Stimulated activated naive CD8-positive, alpha-beta T cell treated with anti-CD3 and anti-CD28 coated beads, Interleukin-15, amount 100 ng/mL, for 72 hours (primary cell): ENCODE measurements at regions not wholly inside any gene's neighbourhood (a gene's known extent, or its start where the extent isn't known, plus 50 kb on each side); places are given as distances from the start of the nearest gene placed in this dataset.

ENCODE experiments used
- ATAC-seq: fragments of 150-1000 bp; cut with Tn5 transposase; 2 replicates; pipeline ENCODE4 v1.10.0; 2021; ENCODE audit warnings: mild to moderate bottlenecking, moderate library complexity
- DNase-seq, 2 donors: peaks; one replicate each; pipeline ENCODE4 v3.0.0; 2021 to 2022
- H3K27ac Mint-ChIP-seq, 2 donors: one replicate each; pipeline ENCODE4 v1.8.0; 2022; ENCODE audit warnings: mild to moderate bottlenecking in 2 of 2, mixed read lengths in 2 of 2, moderate library complexity in 2 of 2
- H3K27me3 Mint-ChIP-seq: one replicate; pipeline ENCODE4 v1.8.0; 2022; ENCODE audit warnings: mixed read lengths
- H3K4me1 Mint-ChIP-seq: one replicate; pipeline ENCODE4 v1.8.0; 2022; ENCODE audit warnings: mild to moderate bottlenecking, mixed read lengths
- H3K4me3 Mint-ChIP-seq, 2 donors: one replicate each; pipeline ENCODE4 v1.8.0; 2022; ENCODE audit warnings: mild to moderate bottlenecking in 2 of 2, mixed read lengths in 2 of 2, moderate library complexity in 1 of 2
- H3K9me3 Mint-ChIP-seq, 2 donors: one replicate each; pipeline ENCODE4 v1.8.0; 2022; ENCODE audit warnings: mixed read lengths in 2 of 2

DNA sequence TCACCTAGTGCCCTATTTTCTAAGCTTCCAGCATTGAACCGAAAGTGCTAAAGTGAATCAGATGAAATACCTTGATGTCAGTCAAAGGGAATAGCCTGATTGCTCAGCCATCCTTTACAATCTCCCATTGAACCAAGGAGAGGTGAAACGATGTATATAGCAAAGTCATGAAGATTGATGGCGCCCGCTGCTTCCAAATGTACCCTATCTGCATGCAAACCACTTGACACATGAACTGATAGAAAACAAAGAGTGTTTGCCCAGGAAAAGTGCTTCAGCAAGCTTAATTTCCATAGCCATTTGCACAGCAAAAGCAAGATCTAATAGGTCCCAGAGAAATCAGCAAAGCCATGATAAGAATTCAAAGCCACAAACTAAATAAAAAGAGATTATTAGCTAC is 624.9 kb upstream of the PCDH9 start:
- no peak overlapping the region for H3K27ac Mint-ChIP-seq
- DNase-seq (no peak), ATAC-seq (no peak)
- H3K4me1 Mint-ChIP-seq: no peaks in the 10 kb centered on the region
- no peaks in the 10 kb centered on the region for H3K27me3 Mint-ChIP-seq
- H3K9me3 Mint-ChIP-seq: peaks cover 4 to 27% of the 10 kb centered on the region in 2 donors
- no peak overlapping the region for H3K4me3 Mint-ChIP-seq

DNA sequence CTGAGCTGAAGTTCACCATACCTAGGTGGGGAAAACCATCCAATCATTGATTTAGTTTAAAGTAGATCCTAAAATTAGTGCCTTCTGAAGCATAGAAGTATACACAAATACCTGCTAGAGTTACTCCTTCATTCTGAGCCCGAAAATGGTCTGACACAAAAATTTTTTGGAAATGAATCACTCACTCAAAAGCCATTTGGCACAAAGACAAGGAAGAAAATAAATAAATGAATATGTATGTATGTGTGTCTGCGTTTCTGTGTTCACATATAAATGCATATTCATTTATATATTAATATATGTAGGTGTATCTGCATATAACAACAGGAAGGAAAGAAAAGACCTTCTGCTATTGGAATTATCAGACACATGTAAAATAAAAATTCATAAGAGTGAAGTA is 614.4 kb upstream of the PCDH9 start:
- no peaks in the 10 kb centered on the region for H3K4me1 Mint-ChIP-seq
- H3K27me3 Mint-ChIP-seq: no peaks in the 10 kb centered on the region
- DNase-seq (no peak), ATAC-seq (no peak)
- no peak overlapping the region for H3K27ac Mint-ChIP-seq
- H3K9me3 Mint-ChIP-seq: peaks cover 15 to 18% of the 10 kb centered on the region in 2 donors
- H3K4me3 Mint-ChIP-seq: no peak overlapping the region

DNA sequence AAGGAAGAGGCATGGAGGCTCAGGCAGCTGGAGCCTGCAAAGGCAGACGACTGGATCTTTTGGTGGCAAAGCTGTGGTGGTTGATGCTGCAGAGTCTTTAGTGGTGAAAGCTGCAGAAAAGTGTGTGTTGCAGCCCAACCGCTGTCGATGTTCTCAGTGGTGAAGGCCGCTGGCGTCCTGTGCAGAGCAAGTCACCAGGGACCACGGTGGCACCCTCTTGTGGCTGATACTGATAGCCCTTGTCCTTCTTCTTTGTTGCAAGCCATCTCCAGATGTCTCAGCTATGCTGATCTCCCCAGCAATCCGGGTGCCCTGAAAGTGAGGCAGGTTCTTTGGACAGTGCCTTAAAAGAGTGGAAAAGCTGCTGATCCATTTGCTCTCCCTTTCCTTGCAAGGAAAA is 610.9 kb upstream of the PCDH9 start:
- no peak for DNase-seq
- Mint-ChIP-seq H3K27me3 (no peaks in the 10 kb centered on the region), H3K4me3 (no peak overlapping the region), H3K9me3 (peaks cover 20 to 21% of the 10 kb centered on the region in 2 donors), H3K27ac (no peak overlapping the region), H3K4me1 (no peaks in the 10 kb centered on the region)
- no peak for ATAC-seq

DNA sequence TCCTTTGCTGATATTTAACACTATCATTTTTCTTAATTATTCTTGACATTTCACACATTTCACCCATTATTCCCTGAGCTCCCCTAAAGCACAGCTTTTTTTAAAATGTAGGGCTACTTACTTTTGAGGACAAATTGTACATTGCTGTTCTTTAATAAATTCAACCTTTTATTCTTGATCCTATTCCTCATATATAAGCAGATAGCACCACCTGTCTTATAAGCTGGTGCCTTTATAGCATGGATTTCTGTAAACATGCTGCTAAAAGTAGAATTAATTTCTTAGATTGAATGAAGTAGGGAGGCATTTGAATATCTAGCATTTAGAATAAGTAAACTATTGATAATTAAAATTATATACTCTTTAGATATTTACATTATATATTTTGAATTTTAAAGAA is 603.4 kb upstream of the PCDH9 start:
- no peak for DNase-seq
- Mint-ChIP-seq H3K9me3 (peaks cover 0 to 10% of the 10 kb centered on the region in 2 donors), H3K4me3 (no peak overlapping the region), H3K27ac (no peak overlapping the region), H3K27me3 (no peaks in the 10 kb centered on the region), H3K4me1 (no peaks in the 10 kb centered on the region)
- ATAC-seq: no peak

DNA sequence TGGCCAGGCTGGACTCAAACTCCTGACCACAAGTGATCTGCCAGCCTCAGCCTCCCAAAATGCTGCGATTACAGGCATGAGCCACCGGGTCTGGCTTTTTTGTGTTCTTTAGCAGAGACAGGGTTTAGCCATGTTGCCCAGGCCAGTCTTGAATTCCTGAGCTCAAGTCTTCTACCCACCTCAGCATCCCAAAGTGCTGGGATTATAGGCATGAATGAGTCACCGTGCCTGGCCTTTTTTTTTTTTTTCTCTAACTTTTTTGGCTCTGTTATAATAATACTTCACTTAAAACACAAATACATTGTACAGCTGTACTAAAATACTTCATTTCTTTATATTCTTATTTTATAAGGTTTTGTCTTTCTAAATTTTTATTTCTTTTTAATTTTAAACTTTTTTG is 599.5 kb upstream of the PCDH9 start:
- Mint-ChIP-seq H3K4me3 (no peak overlapping the region), H3K27ac (no peak overlapping the region), H3K27me3 (no peaks in the 10 kb centered on the region), H3K4me1 (no peaks in the 10 kb centered on the region), H3K9me3 (peaks cover 12 to 15% of the 10 kb centered on the region in 2 donors)
- DNase-seq: no peak
- ATAC-seq: no peak

DNA sequence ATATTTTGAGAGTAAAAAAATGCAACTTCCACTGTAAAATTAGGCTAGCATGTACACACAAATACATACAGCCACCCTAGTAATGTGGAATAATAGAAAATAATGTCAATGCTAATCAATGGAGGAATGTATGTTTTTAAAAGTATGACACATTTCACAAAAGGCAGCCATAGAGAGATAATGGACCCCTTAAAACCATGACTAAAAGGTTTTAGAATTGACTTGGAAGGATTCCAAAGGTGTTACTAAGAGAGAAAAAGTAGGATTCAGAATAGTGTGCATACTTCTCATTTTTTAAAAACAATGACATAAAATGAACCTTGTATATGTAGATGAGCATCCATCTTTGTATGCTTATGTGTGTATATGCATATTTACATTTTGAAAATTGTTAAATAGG is 597.9 kb upstream of the PCDH9 start:
- Mint-ChIP-seq H3K9me3 (peaks cover 12 to 15% of the 10 kb centered on the region in 2 donors), H3K27ac (no peak overlapping the region), H3K27me3 (no peaks in the 10 kb centered on the region), H3K4me1 (no peaks in the 10 kb centered on the region), H3K4me3 (no peak overlapping the region)
- ATAC-seq (no peak), DNase-seq (no peak)

DNA sequence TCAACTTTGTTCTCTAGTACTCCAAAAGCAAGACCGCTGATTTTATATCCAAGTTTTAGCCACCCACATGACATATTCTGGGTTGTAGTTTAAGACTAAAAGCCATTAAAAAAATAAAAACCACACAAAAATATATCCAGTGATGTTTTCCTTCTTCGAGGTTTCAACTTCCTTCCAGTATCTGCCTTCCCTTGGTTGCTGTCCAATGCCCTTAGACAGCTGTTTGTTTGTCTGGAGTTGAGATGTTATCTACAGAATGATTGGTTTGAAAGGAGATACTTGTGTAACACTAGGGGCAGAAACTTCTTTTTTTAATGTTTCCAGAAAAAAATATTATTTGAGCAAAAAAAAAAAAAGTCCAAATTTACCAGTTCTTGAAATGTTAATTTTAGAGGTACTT is 591.5 kb upstream of the PCDH9 start:
- H3K9me3 Mint-ChIP-seq: peaks cover 1 to 7% of the 10 kb centered on the region in 2 donors
- DNase-seq (no peak), ATAC-seq (no peak)
- no peaks in the 10 kb centered on the region for H3K4me1 Mint-ChIP-seq
- no peak overlapping the region for H3K27ac Mint-ChIP-seq
- no peaks in the 10 kb centered on the region for H3K27me3 Mint-ChIP-seq
- no peak overlapping the region for H3K4me3 Mint-ChIP-seq

DNA sequence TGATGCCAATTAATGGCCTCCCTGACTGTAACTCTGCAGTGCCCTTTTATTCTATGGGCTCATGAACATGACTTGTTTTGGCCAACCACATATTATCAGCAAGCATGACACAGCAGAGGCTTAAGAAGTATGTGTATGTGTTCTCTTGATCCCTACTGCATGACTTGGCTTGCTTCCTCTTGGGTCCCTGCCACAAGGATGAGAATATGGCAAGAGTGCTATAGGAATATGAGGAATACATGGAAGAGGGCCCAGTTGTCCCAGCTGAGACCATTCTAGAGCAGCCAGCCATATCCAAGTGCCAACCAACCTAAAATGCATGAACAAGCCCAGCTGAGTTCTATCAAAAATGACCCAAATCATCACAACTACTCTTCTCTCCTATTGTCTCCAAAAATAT is 576.7 kb upstream of the PCDH9 start:
- no peak overlapping the region for H3K4me3 Mint-ChIP-seq
- DNase-seq (no peak), ATAC-seq (no peak)
- H3K4me1 Mint-ChIP-seq: no peaks in the 10 kb centered on the region
- H3K9me3 Mint-ChIP-seq: peaks cover 0 to 5% of the 10 kb centered on the region in 2 donors
- H3K27me3 Mint-ChIP-seq: no peaks in the 10 kb centered on the region
- H3K27ac Mint-ChIP-seq: no peak overlapping the region

DNA sequence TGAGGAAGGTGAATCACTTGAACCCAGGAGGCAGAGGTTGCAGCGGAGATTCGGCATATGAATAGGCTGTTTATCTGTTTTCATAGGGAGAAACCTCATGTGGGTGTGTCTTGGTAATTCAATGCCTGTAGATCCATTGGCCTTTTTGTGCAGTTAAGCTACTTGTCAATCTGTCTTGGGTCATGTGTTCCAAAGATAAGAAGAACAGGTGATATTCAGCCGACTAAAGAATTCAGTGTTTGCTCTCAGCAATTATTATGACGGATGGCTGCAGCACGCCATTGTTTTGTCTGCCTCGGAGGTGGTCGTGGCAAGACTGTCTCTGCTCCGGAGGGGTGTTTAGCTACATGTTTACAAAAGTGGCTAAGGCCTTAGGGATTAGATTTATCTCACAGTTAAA is 573.0 kb upstream of the PCDH9 start:
- no peak for ATAC-seq
- Mint-ChIP-seq H3K4me1 (no peaks in the 10 kb centered on the region), H3K4me3 (no peak overlapping the region), H3K27me3 (no peaks in the 10 kb centered on the region), H3K9me3 (peaks cover 5% of the 10 kb centered on the region in 2 donors), H3K27ac (no peak overlapping the region)
- DNase-seq: no peak

DNA sequence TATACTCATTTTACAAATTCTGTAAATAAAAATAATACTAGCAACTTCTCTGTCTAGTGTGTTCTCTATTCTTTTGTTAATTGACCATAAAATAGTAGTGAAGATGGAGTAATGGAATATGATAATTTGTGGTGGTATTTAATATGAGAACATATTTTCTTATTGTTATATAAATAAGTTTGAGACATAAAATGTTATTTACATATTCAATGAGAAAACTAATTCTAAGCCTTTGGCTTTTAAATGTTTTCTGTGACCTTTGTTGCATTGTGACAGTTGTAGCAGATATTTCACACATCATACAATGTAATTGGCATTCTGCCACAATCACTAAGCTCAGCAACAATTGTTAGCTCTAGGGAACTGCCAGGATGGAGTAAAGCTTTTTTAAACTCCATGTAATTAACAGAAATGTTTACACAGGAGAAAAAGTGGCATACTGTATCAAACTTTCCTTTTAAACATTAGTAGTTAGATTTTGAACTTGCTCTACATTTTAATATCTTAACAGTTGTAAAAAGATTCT is 562.1 kb upstream of the PCDH9 start:
- H3K4me3 Mint-ChIP-seq: no peak overlapping the region
- no peaks in the 10 kb centered on the region for H3K4me1 Mint-ChIP-seq
- DNase-seq: no peak
- no peak for ATAC-seq
- H3K27me3 Mint-ChIP-seq: no peaks in the 10 kb centered on the region
- no peak overlapping the region for H3K27ac Mint-ChIP-seq
- H3K9me3 Mint-ChIP-seq: no peaks in the 10 kb centered on the region

DNA sequence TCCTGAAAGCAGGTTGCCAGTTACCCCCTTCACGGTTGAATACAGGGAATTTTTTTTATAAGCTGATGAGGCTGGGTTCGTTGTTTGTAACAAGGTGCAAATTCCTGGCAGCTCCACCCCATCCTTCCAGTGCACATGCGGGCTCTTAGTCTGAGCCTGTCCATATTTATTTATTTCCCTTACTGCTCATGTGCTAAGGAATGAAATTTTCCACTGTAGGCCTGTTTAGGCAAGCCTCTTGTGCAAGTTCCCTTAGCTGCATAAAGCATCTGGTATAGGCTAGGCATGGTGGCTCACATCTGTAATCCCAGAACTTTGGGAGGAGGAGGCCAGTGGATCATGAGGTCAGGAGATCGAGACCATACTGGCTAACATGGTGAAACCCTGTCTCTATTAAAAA is 560.9 kb upstream of the PCDH9 start:
- Mint-ChIP-seq H3K27me3 (no peaks in the 10 kb centered on the region), H3K27ac (no peak overlapping the region), H3K9me3 (no peaks in the 10 kb centered on the region), H3K4me3 (no peak overlapping the region), H3K4me1 (no peaks in the 10 kb centered on the region)
- DNase-seq (no peak), ATAC-seq (no peak)

DNA sequence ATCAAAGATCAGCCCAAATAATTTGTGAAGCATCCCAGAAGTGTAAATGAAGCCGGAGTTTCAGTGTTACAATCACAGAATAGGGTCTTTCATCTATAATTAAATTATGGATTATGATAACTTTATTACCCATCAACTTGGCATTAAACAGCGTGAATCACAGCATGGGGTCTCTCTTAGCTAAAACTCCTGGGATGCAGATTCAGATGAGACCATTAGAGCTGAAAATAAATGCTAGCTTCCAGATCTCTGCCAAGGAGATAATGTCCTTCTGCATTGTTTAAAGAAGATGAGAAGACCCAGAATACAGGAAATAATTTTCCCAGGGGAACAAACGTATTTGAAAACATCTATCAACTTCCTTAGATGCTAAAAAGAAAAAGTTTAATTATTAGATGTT is 546.0 kb upstream of the PCDH9 start:
- Mint-ChIP-seq H3K9me3 (peaks cover 6 to 12% of the 10 kb centered on the region in 2 donors), H3K4me3 (no peak overlapping the region), H3K27ac (no peak overlapping the region), H3K27me3 (no peaks in the 10 kb centered on the region), H3K4me1 (no peaks in the 10 kb centered on the region)
- no peak for ATAC-seq
- no peak for DNase-seq

DNA sequence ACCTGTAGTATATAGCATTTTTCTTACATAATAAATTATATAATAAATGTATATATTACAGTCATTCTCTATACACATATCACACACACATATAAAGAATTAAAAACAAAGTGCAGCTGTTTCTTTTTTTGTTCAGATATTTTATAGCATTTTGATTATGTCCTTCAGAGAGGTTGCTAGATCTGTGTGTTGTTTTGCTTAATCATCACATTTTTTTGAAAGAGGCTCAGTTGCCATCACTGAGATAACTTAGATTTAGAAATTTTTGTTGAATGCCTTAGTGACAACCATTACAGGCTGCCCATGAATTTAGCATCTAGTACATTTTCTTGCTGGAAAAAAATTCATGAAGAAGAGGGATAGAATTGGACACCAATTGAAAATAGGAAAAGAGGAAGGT is 545.2 kb upstream of the PCDH9 start:
- ATAC-seq (no peak), DNase-seq (no peak)
- no peaks in the 10 kb centered on the region for H3K27me3 Mint-ChIP-seq
- H3K4me3 Mint-ChIP-seq: no peak overlapping the region
- H3K4me1 Mint-ChIP-seq: no peaks in the 10 kb centered on the region
- peaks cover 6 to 12% of the 10 kb centered on the region in 2 donors for H3K9me3 Mint-ChIP-seq
- H3K27ac Mint-ChIP-seq: no peak overlapping the region

DNA sequence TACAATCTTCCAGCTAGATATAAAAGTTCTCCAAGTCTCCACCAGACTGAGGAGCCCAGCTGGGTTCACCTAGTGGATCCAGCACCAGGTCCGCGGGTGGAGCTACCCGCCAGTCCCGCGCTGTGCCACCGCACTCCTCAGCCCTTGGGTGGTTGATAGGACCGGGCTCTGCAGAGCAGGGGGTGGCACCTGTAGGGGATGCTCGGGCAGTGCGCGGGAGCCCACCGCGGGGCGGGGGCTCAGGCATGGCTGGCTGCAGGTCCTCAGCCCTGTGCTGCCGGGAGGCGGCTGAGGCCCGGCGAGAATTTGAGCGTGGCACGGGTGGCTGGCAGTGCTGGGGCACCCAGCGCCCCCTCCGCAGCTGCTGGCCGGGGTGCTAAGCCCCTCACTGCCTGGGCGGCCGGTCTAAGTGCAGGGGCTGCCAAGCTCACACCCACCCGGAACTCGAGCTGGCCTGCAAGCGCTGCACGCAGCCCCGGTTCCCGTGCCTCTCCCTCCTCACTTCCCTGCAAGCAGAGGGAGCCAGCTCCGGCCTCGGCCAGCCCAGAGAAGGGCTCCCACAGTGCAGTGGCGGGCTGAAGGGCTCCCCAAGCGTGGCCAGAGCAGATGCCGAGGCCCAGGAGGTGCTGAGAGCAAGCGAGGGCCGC is 542.8 kb upstream of the PCDH9 start:
- H3K4me3 Mint-ChIP-seq: no peak overlapping the region
- ATAC-seq (peak; percentile 67), DNase-seq (no peak)
- no peaks in the 10 kb centered on the region for H3K4me1 Mint-ChIP-seq
- H3K27me3 Mint-ChIP-seq: no peaks in the 10 kb centered on the region
- H3K27ac Mint-ChIP-seq: no peak overlapping the region
- H3K9me3 Mint-ChIP-seq: peaks cover 12 to 13% of the 10 kb centered on the region in 2 donors

DNA sequence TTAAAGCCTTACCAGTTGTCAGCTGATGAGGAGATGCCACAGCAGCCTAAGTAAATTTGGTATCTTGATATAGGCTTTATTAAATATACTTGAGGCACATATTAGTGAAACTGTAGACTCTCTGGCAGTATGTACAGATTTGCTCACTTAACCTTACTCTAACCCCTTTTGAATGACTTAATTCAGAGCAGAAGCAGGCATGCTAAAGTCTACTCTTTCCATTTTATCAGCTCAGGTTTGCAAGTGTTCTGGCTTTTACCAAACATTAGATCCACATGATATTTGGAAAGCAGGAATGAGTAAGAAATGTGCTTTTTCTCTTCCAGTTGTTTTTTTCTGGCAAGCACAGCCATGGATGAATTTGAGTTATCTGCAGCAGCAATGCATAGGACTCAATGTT is 541.0 kb upstream of the PCDH9 start:
- ATAC-seq: no peak
- peaks cover 9 to 13% of the 10 kb centered on the region in 2 donors for H3K9me3 Mint-ChIP-seq

DNA sequence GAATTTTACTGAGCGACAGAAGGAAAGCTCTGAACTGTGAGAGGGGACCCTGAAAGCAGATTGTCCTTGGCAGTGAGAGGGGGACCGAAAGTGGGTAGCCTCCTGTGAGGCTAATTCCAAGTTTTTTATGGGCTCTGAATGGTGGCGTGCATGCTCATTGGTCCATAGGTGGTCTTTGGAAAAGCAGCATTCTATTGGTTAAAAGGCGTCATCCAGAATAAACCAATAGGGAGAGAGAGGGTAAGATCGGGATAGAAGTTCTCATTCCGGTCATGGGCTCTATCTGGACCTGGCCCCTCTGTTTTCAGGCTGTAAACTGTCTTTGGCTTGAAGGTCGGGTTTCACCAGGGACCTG is 539.8 kb upstream of the PCDH9 start:
- no peak for DNase-seq
- Mint-ChIP-seq H3K4me1 (no peaks in the 10 kb centered on the region), H3K9me3 (peaks cover 9 to 13% of the 10 kb centered on the region in 2 donors), H3K27ac (no peak overlapping the region), H3K27me3 (no peaks in the 10 kb centered on the region), H3K4me3 (no peak overlapping the region)
- no peak for ATAC-seq

More for the DNA sequence above, 541.0 kb upstream of the PCDH9 start:
- H3K27me3 Mint-ChIP-seq: no peaks in the 10 kb centered on the region
- no peak overlapping the region for H3K27ac Mint-ChIP-seq
- H3K4me1 Mint-ChIP-seq: no peaks in the 10 kb centered on the region
- no peak overlapping the region for H3K4me3 Mint-ChIP-seq
- DNase-seq: no peak
